ENCODE measurements at regions not wholly inside any gene's neighbourhood (a gene's known extent, or its start where the extent isn't known, plus 50 kb on each side); places are given as distances from the start of the nearest gene placed in this dataset.

- H2AFZ ChIP-seq (ENCODE audit: low read length): no peak overlapping the region
- ATAC-seq: no peak
- no peak overlapping the region for H3K9ac ChIP-seq (ENCODE audit: insufficient read depth, low read depth, low read length)
- no peaks in the 10 kb centered on the region for H3K27me3 ChIP-seq (ENCODE audit: control insufficient read depth in 1 of 2, insufficient read depth in 2 of 2, low read length in 2 of 2)
- BruUV-seq (replicated peaks): no TSS peak
- H3K36me3 ChIP-seq (replicated peaks in 1 of 2; ENCODE audit: control insufficient read depth in 1 of 2, insufficient read depth in 2 of 2, low read length in 2 of 2): no peaks in the 10 kb centered on the region
- no peak for TF ChIP-seq MED1 (CRISPR knock-in tag; IDR thresholded peaks at IDR 0.05)
- no peak for TF ChIP-seq ZNF850 (CRISPR knock-in tag; conservative IDR thresholded peaks at IDR 0.05)
- TF ChIP-seq SNAI1 (CRISPR knock-in tag; IDR thresholded peaks at IDR 0.05; ENCODE audit: borderline replicate concordance): no peak
- TF ChIP-seq RBM39 (IDR thresholded peaks at IDR 0.05; ENCODE audit: low read depth, low read length, poor library complexity, severe bottlenecking): no peak
- no peak for TF ChIP-seq ZBTB4 (CRISPR knock-in tag; IDR thresholded peaks at IDR 0.05; ENCODE audit: borderline replicate concordance)
- TF ChIP-seq ERF (CRISPR knock-in tag; IDR thresholded peaks at IDR 0.05): no peak
- no peak for TF ChIP-seq NR3C1 (CRISPR knock-in tag; IDR thresholded peaks at IDR 0.05)
- TF ChIP-seq HCFC1 (IDR thresholded peaks at IDR 0.05; ENCODE audit: low read depth, low read length): no peak
- no peak for TF ChIP-seq SP4 (CRISPR knock-in tag; IDR thresholded peaks at IDR 0.05)
- no peak for TF ChIP-seq MTA1 (CRISPR knock-in tag; IDR thresholded peaks at IDR 0.05; ENCODE audit: borderline replicate concordance)
- TF ChIP-seq ZNF781 (CRISPR knock-in tag; IDR thresholded peaks at IDR 0.05; ENCODE audit: borderline replicate concordance, not compliant biosample characterization): no peak
- no peak for TF ChIP-seq RBM22 (optimal IDR thresholded peaks at IDR 0.05; ENCODE audit: low read length)
- intact Hi-C loops (cut with micrococcal nuclease; ENCODE audit: unreplicated experiment) (no loop called here), in situ Hi-C loops (cut with HindIII; ENCODE audit: extremely low pct_ligation_motif_present, low pct_unique_long_range_greater_than_20kb) (no loop called here)
- POLR2A ChIA-PET: no interaction called here
- H3K27ac ChIP-seq (ENCODE audit: extremely low read length, insufficient read depth, low read length): no peak overlapping the region
- H3K79me2 ChIP-seq (ENCODE audit: insufficient read depth, low read length): no peaks in the 10 kb centered on the region
- H3K4me1 ChIP-seq (ENCODE audit: insufficient read depth, low read length): no peaks in the 10 kb centered on the region
- WGBS (ENCODE audit: low lambda C conversion rate): 16% methylated on average over 5 of the region's 5 CpGs
- no peak overlapping the region for H3K4me3 ChIP-seq (replicated peaks in 1 of 3; ENCODE audit: insufficient read depth in 1 of 3, low read depth in 2 of 3, low read length in 3 of 3)
- H3K9me3 ChIP-seq (ENCODE audit: low read length): no peaks in the 10 kb centered on the region
- no peak for FAIRE-seq
- H3K4me2 ChIP-seq (ENCODE audit: low read depth, low read length): no peak overlapping the region
- no peak for DNase-seq (ENCODE audit: low spot score)
- CTCF ChIA-PET (ENCODE audit: low intra/inter-chr PET ratio, low total read pairs): no interaction called here
- H4K20me1 ChIP-seq (ENCODE audit: insufficient read depth, low read length): no peaks in the 10 kb centered on the region
Measured at GRCh38 chr3:137329594-137329993, 371.8 kb downstream of the IL20RB start.

Measured in HepG2 (cell line).